ENCODE measurements at regions not wholly inside any gene's neighbourhood (a gene's known extent, or its start where the extent isn't known, plus 50 kb on each side); places are given as distances from the start of the nearest gene placed in this dataset.

DNA sequence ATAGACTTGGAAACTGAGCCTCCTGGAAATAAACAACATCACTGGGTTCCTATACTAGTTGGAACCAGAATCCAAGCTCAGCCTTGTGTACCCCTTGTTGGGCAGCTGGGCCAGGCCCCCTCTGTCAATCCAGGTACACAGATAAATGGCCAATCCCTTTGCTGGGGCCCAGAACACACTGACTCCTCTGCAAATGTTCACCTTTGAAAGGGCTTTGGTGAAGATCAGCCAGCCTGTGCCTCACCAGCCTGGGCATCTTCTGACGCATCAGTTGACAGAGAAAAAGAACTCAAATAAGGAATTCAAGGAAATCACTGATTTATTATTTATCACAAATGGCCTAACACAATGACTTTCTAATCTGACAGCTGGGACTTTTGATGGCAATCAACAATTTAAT is 1090.2 kb downstream of the BCL11B start:
- no peak for TF ChIP-seq EZH2 (IDR thresholded peaks at IDR 0.05; ENCODE audit: insufficient read depth, poor library complexity, severe bottlenecking)
- TF ChIP-seq EZH2phosphoT487 (IDR thresholded peaks at IDR 0.05; ENCODE audit: insufficient read depth, low read depth), result no peak

All from GM23248 (cell line).